ENCODE measurements at regions not wholly inside any gene's neighbourhood (a gene's known extent, or its start where the extent isn't known, plus 50 kb on each side); places are given as distances from the start of the nearest gene placed in this dataset.

GRCh38 chr3:70780790-70781189 lies 468.4 kb upstream of the MDFIC2 start:
- TF ChIP-seq POLR2A (IDR thresholded peaks at IDR 0.05): no peak
- TF ChIP-seq, protein P1, sequence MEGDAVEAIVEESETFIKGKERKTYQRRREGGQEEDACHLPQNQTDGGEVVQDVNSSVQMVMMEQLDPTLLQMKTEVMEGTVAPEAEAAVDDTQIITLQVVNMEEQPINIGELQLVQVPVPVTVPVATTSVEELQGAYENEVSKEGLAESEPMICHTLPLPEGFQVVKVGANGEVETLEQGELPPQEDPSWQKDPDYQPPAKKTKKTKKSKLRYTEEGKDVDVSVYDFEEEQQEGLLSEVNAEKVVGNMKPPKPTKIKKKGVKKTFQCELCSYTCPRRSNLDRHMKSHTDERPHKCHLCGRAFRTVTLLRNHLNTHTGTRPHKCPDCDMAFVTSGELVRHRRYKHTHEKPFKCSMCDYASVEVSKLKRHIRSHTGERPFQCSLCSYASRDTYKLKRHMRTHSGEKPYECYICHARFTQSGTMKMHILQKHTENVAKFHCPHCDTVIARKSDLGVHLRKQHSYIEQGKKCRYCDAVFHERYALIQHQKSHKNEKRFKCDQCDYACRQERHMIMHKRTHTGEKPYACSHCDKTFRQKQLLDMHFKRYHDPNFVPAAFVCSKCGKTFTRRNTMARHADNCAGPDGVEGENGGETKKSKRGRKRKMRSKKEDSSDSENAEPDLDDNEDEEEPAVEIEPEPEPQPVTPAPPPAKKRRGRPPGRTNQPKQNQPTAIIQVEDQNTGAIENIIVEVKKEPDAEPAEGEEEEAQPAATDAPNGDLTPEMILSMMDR (IDR thresholded peaks at IDR 0.05): no peak

Data from Peyer's patch (tissue), 4 donors.